T follicular helper cell (primary cell): ENCODE measurements at regions not wholly inside any gene's neighbourhood (a gene's known extent, or its start where the extent isn't known, plus 50 kb on each side); places are given as distances from the start of the nearest gene placed in this dataset.

Experiments used
- DNase-seq: peaks from one replicate; pipeline ENCODE4 v3.0.0-alpha.2; 2020; ENCODE audit warnings: low read depth

GRCh38 chr10:62548686-62549085 is 174.5 kb downstream of the ZNF365 start:
- no peak for DNase-seq

GRCh38 chr10:62550173-62550572 is 176.0 kb downstream of the ZNF365 start:
- no peak for DNase-seq

- DNase-seq = no peak
Measured at GRCh38 chr10:62554632-62555199, 180.5 kb downstream of the ZNF365 start.

GRCh38 chr10:62559481-62560200 is 185.5 kb downstream of the ZNF365 start:
- no peak for DNase-seq

GRCh38 chr10:62560201-62560819 is 186.1 kb downstream of the ZNF365 start:
- no peak for DNase-seq

- no peak for DNase-seq
Measured at GRCh38 chr10:62561151-62561550, 187.0 kb downstream of the ZNF365 start.

- no peak for DNase-seq
Measured at GRCh38 chr10:62562101-62562500, 187.9 kb downstream of the ZNF365 start.

- no peak for DNase-seq
Measured at GRCh38 chr10:62562795-62563194, 188.6 kb downstream of the ZNF365 start.

- no peak for DNase-seq
Measured at GRCh38 chr10:62573929-62574328, 199.8 kb downstream of the ZNF365 start.

GRCh38 chr10:62577076-62577475 is 202.9 kb downstream of the ZNF365 start:
- DNase-seq = no peak

- DNase-seq = no peak
Measured at GRCh38 chr10:62577666-62578291, 203.6 kb downstream of the ZNF365 start.

GRCh38 chr10:62578301-62578700 is 204.1 kb downstream of the ZNF365 start:
- no peak for DNase-seq

GRCh38 chr10:62578916-62579315 is 204.7 kb downstream of the ZNF365 start:
- no peak for DNase-seq

- DNase-seq = no peak
Measured at GRCh38 chr10:62580396-62580795, 206.2 kb downstream of the ZNF365 start.

- DNase-seq = no peak
Measured at GRCh38 chr10:62581351-62581750, 207.2 kb downstream of the ZNF365 start.

GRCh38 chr10:62582101-62582705 is 208.0 kb downstream of the ZNF365 start:
- DNase-seq = no peak

- DNase-seq = no peak
Measured at GRCh38 chr10:62582804-62583208, 208.6 kb downstream of the ZNF365 start.

GRCh38 chr10:62583876-62584615 is 209.9 kb downstream of the ZNF365 start:
- no peak for DNase-seq

GRCh38 chr10:62584731-62585130 is 210.6 kb downstream of the ZNF365 start:
- no peak for DNase-seq

- DNase-seq = no peak
Measured at GRCh38 chr10:62585211-62585775, 211.1 kb downstream of the ZNF365 start.

- no peak for DNase-seq
Measured at GRCh38 chr10:62587011-62587410, 212.8 kb downstream of the ZNF365 start.
